Fibroblast of the aortic adventitia (primary cell): ENCODE measurements at regions not wholly inside any gene's neighbourhood (a gene's known extent, or its start where the extent isn't known, plus 50 kb on each side); places are given as distances from the start of the nearest gene placed in this dataset.

Experiments used
- DNase-seq: peaks from one replicate; pipeline ENCODE4 v3.0.0-alpha.2; 2010; ENCODE audit warnings: low read depth
- H3K4me3 ChIP-seq: 2 replicates; pipeline ENCODE4 v1.5.1; 2011; ENCODE audit warnings: low read depth, mild to moderate bottlenecking, control low read depth, low read length, moderate library complexity
- CTCF ChIP-seq: IDR thresholded peaks from 2 replicates; pipeline ENCODE4 v1.5.1; 2011; ENCODE audit warnings: mild to moderate bottlenecking, low read length, control low read depth, inconsistent platforms; ENCODE audit not compliant: insufficient read depth

GRCh38 chr9:16179566-16179965 is 626.7 kb downstream of the CCDC171 start:
- TF ChIP-seq CTCF = no peak
- DNase-seq = no peak
- H3K4me3 ChIP-seq = no peak overlapping the region

GRCh38 chr9:16180091-16180490 is 627.2 kb downstream of the CCDC171 start:
- peak; percentile 28 for DNase-seq
- TF ChIP-seq CTCF = no peak
- no peak overlapping the region for H3K4me3 ChIP-seq

DNA sequence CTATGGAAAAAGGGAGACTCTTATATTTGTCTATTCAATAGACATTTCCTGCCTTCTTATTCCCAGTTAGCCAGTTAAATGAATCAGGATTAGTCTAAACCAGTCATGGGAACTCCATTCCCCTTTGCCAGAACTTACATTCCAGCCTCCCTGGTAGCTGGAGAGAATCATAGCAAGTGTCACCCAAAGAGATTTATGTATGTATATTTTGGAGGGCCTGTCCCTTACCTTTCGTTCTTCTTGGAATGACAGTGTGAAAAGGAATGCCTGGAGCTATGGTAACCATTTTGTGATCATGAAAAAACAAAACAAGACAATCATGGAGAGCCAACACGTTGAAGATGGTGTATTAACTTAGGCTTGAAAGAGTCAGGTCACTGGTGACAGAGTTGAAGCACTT is 627.7 kb downstream of the CCDC171 start:
- no peak for TF ChIP-seq CTCF
- peak; percentile 70 for DNase-seq
- no peak overlapping the region for H3K4me3 ChIP-seq

DNA sequence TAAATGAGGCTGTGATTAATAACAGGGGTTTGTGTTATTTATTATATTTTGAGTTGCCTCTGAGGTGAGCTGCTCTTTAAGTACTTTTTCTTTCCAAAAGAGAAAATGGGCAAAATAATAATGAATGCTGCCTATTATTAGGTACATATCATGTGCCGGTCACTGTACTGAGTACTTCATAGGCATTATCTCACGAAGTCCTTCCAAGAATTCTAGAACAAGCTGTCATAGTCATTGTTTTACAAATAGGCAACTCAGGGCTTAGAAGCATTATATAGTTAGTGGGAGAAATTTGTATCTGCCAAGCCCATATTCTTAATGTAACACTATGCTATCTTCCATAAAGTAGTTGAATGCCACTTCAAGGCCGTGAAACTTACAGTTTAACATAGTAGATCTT is 628.7 kb downstream of the CCDC171 start:
- TF ChIP-seq CTCF = no peak
- H3K4me3 ChIP-seq = no peak overlapping the region
- no peak for DNase-seq

- no peak for TF ChIP-seq CTCF
- H3K4me3 ChIP-seq = no peak overlapping the region
- DNase-seq = no peak
Measured at GRCh38 chr9:16182784-16183183, 629.9 kb downstream of the CCDC171 start.

- no peak for TF ChIP-seq CTCF
- no peak overlapping the region for H3K4me3 ChIP-seq
- no peak for DNase-seq
Measured at GRCh38 chr9:16184964-16185646, 632.3 kb downstream of the CCDC171 start.

DNA sequence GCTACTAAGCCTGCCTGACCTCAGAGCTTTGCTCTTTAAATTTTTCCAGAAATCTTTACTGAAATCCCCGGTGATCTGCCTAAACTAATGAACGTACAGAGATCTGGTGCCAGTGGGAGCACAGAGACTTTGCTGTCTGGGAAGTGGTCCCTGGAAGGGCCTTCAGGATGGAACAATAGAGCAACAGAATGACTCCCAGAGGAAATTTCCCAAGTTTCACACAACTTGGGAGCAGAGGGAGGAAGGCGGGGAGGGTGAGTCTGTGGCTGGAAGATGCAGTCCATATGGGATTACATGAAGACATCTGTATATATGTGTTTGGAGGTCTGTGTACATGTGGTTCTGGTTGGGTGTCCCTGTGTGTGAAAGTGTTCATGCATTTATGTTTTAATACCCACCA is 638.3 kb downstream of the CCDC171 start:
- H3K4me3 ChIP-seq = no peak overlapping the region
- DNase-seq = peak; percentile 56
- no peak for TF ChIP-seq CTCF
